ENCODE measurements at regions not wholly inside any gene's neighbourhood (a gene's known extent, or its start where the extent isn't known, plus 50 kb on each side); places are given as distances from the start of the nearest gene placed in this dataset.

DNA sequence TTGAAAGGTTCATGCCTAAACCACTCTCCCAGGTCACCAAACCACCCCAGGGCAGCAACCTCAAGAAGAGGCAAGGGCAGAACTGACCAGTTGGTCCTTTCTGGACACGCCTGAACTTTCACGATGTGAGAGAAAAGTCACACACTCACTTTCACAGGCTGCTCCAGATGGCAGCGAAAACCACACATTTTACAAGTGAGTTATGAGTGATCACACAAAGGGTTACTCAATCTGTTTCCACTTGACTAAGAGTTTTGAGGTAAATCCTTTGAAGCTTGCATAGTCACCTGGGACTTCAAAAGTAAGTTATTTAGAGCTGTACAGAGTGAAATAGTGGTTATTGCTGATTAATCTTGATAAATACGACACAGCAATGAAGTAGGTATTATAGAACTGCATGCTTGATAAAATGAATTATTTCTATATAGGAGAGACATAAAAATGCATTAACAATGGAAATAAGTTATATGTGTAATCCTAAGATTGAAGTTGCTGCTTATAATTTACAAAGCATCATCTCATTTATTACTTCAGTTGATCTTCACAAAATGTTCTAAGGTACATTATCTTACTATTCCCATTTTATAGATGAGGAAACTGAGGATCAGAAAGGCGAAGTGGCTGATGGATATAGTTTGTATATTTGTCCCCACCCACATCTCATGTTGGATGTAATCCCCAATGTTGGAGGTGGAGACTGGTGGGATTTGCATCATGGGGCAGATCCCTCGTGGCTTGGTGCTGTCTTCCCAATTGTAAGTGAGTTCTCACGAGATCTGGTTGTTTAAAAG, 103.0 kb upstream of the KLF3 start:
- no peaks in the 10 kb centered on the region for H3K36me3 ChIP-seq
- no peaks in the 10 kb centered on the region for H3K4me1 ChIP-seq (ENCODE audit: low read depth)
- TF ChIP-seq, protein P1, sequence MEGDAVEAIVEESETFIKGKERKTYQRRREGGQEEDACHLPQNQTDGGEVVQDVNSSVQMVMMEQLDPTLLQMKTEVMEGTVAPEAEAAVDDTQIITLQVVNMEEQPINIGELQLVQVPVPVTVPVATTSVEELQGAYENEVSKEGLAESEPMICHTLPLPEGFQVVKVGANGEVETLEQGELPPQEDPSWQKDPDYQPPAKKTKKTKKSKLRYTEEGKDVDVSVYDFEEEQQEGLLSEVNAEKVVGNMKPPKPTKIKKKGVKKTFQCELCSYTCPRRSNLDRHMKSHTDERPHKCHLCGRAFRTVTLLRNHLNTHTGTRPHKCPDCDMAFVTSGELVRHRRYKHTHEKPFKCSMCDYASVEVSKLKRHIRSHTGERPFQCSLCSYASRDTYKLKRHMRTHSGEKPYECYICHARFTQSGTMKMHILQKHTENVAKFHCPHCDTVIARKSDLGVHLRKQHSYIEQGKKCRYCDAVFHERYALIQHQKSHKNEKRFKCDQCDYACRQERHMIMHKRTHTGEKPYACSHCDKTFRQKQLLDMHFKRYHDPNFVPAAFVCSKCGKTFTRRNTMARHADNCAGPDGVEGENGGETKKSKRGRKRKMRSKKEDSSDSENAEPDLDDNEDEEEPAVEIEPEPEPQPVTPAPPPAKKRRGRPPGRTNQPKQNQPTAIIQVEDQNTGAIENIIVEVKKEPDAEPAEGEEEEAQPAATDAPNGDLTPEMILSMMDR (IDR thresholded peaks at IDR 0.05; ENCODE audit: low read depth, low read length): no peak
- DNase-seq (ENCODE audit: low read depth in 1 of 2, low spot score in 1 of 2): no peak
- H3K27me3 ChIP-seq: no peaks in the 10 kb centered on the region
- H3K9me3 ChIP-seq (ENCODE audit: low read depth): no peaks in the 10 kb centered on the region
- H3K4me3 ChIP-seq: no peak overlapping the region
- no peak overlapping the region for H3K27ac ChIP-seq

DNA sequence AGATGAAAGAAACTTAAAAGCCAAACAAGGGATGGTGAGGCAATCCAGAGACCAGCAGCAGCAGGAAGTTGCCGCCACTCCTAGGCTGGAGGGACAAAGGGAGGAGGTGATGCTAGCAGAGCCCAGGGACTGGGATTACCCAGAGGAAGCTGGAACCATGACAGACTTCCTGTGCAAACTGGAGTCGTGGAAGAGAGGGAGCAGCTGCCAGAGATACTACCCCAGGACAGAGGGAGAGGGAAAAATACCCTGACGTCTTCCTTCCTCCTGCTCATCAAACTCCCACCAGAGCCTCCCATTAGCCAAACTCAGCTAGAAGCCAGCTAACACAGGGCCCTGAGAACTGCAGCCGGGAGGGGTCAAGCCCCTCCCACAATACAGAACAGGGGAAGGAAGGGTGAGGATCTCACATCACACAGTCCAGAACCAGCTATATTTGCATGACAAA, 101.2 kb upstream of the KLF3 start:
- H3K27ac ChIP-seq: no peak overlapping the region
- DNase-seq (ENCODE audit: low read depth in 1 of 2, low spot score in 1 of 2): peak in 1 of 2 donors; percentile 78
- no peak overlapping the region for H3K4me3 ChIP-seq
- H3K36me3 ChIP-seq: no peaks in the 10 kb centered on the region
- TF ChIP-seq, protein P1 (IDR thresholded peaks at IDR 0.05; ENCODE audit: low read depth, low read length): no peak
- no peaks in the 10 kb centered on the region for H3K27me3 ChIP-seq
- no peaks in the 10 kb centered on the region for H3K9me3 ChIP-seq (ENCODE audit: low read depth)
- H3K4me1 ChIP-seq (ENCODE audit: low read depth): no peaks in the 10 kb centered on the region

DNA sequence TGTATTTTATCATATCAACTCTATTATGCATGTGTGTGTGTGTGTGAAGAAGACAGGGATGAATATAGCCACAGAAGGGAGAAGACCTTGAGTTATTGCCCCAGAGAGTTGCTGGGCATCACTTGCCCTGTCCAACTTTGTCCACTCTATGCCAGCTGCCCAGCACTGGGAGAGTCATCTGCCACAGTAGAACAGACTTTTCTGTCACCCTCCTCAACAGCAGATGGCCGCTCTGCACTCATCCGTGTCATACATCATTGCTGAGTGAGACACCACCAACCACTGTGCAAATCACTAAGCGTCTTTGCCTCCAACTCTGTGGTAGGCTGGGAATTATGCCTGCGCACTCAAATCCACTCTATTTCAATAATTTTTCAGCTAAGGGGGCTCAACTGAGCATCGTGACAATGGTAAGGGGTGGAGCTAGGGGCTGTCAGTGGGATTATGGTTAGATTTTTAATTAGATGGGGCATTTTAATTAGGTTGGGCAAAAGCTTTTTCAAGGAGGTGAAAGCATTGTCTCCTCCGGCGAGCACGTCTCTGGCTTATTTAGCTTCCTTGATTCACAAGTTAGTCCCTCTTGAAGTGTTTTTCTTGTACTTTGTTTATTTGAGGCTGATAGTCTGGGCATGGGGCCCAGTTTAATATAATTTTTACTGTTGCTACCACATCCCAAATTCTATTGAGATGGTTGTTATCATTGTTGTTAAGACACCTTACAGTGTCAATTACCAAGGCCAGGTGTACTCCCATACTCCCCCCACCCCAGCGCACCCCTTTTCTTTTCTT, 100.1 kb upstream of the KLF3 start:
- TF ChIP-seq, protein P1 (IDR thresholded peaks at IDR 0.05; ENCODE audit: low read depth, low read length): no peak
- Histone ChIP-seq H3K4me1 (ENCODE audit: low read depth) (no peaks in the 10 kb centered on the region), H3K27ac (no peak overlapping the region), H3K27me3 (no peaks in the 10 kb centered on the region), H3K36me3 (no peaks in the 10 kb centered on the region), H3K9me3 (ENCODE audit: low read depth) (no peaks in the 10 kb centered on the region), H3K4me3 (no peak overlapping the region)
- DNase-seq (ENCODE audit: low read depth in 1 of 2, low spot score in 1 of 2): no peak

DNA sequence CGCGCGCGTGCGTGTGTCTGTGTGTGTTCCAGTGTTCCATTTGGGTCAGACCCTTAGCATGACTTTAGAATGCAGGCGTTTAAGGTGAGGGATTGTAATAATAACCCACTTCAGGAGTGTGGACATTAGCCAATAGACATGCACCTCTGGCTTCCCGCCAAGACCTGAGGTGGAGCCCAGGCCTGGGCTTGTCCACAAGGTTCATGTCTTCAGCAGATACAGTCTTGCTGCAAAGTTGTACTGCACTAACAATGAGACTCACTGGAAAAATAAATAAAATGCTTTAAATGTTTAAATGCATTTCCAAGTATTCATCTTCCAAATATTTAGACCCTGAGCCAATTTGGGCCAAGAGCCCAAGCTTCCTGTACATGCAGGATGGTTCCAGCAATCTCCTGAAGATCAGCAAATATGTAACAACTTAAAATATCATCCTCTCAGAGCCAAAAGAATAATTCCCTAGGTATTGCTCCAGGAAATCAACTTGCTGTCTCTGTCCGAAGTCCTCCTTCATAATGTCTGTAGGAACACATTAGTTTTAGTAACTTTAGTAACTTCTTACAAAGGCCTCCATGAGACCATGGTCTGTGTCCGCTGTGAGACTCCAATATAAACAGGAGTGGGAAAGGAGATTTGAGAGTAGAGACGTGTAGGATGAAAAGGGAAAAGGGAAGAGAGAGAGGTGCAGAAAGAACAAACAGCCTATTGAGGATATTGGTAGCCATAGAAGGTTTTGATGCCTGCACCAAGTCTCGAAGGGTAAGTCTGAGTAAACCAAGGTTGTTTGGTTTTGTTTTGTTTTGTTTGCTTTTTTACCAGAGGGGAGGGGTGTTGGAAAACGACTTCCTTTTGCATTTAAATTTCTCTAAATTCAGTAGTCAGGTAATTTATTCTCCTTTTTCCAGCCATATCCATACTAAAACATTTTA, 98.5 kb upstream of the KLF3 start:
- TF ChIP-seq, protein P1 (IDR thresholded peaks at IDR 0.05; ENCODE audit: low read depth, low read length): no peak
- Histone ChIP-seq H3K36me3 (no peaks in the 10 kb centered on the region), H3K27me3 (no peaks in the 10 kb centered on the region), H3K27ac (no peak overlapping the region), H3K9me3 (ENCODE audit: low read depth) (no peaks in the 10 kb centered on the region), H3K4me1 (ENCODE audit: low read depth) (no peaks in the 10 kb centered on the region), H3K4me3 (no peak overlapping the region)
- DNase-seq (ENCODE audit: low read depth in 1 of 2, low spot score in 1 of 2): peak in 1 of 2 donors; percentile 58

DNA sequence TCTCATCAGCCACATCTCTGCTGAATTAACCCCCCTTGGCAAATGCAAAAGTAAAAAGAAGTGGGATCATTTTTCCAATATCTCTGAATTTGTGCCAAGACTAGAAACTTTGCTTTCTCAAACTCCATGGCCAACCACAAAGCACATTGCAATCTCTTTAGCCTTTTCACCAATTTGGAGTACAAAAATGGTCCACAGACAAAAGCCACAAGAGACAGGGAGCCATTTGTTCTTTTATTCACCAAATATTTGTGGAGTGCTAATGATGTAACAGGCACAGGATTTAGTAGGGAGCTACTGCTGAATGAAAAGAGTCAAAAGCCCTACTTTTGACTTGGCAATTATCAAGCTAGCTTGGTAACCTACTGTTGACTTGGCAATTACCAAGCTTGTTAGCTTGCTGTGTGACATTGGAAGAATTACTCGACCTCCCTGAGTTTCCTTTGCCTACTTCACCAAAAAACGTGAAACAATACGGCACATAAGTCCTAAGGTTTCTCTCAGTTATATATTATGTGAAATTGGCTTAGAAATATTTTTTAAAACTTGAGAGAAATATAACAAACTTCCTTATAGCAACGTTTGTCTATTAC, 97.1 kb upstream of the KLF3 start:
- Histone ChIP-seq H3K9me3 (ENCODE audit: low read depth) (no peaks in the 10 kb centered on the region), H3K4me3 (no peak overlapping the region), H3K4me1 (ENCODE audit: low read depth) (no peaks in the 10 kb centered on the region), H3K27ac (no peak overlapping the region), H3K27me3 (no peaks in the 10 kb centered on the region), H3K36me3 (no peaks in the 10 kb centered on the region)
- TF ChIP-seq, protein P1 (IDR thresholded peaks at IDR 0.05; ENCODE audit: low read depth, low read length): no peak
- DNase-seq (ENCODE audit: low read depth in 1 of 2, low spot score in 1 of 2): peak in 1 of 2 donors; percentile 18
